ENCODE measurements at regions not wholly inside any gene's neighbourhood (a gene's known extent, or its start where the extent isn't known, plus 50 kb on each side); places are given as distances from the start of the nearest gene placed in this dataset.

DNA sequence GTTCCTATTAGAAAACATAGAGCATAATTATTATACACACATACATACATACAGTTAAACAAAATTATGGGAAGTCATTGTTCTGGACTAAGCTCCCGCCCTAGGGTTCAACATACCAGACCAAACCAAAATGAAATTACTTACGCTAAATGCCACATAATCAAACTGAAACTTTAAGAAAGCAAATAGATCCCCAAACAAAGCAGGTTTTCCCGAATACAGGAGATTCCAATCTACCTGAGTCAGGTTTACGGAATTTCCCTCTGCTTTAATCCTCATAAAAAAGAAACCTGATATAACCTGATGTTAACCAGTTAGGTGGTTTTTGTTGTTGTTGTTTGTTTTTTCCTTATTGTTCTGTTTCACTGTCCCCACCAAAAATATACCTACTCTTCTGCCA lies 1886.9 kb downstream of the NCAM2 start:
- Histone ChIP-seq H3K79me2 (ENCODE audit: insufficient read depth, low read length) (no peaks in the 10 kb centered on the region), H3K9me3 (ENCODE audit: insufficient read depth, low read depth, low read length) (no peaks in the 10 kb centered on the region), H2AFZ (ENCODE audit: low read depth, low read length) (no peak overlapping the region), H3K27me3 (ENCODE audit: insufficient read depth, low read length) (no peaks in the 10 kb centered on the region), H3K4me2 (ENCODE audit: low read length) (no peak overlapping the region), H3K27ac (ENCODE audit: low read depth, low read length) (no peak overlapping the region), H3K4me3 (ENCODE audit: insufficient read depth, low read depth, low read length) (no peak overlapping the region), H3K9ac (ENCODE audit: low read length) (no peak overlapping the region), H3K4me1 (ENCODE audit: insufficient read depth, low read length) (no peaks in the 10 kb centered on the region), H4K20me1 (ENCODE audit: insufficient read depth, low read length) (no peaks in the 10 kb centered on the region), H3K36me3 (ENCODE audit: insufficient read depth, low read length) (no peaks in the 10 kb centered on the region)
- no peak for TF ChIP-seq EZH2 (IDR thresholded peaks at IDR 0.05; ENCODE audit: insufficient read depth, low read length)
- TF ChIP-seq, protein P1, sequence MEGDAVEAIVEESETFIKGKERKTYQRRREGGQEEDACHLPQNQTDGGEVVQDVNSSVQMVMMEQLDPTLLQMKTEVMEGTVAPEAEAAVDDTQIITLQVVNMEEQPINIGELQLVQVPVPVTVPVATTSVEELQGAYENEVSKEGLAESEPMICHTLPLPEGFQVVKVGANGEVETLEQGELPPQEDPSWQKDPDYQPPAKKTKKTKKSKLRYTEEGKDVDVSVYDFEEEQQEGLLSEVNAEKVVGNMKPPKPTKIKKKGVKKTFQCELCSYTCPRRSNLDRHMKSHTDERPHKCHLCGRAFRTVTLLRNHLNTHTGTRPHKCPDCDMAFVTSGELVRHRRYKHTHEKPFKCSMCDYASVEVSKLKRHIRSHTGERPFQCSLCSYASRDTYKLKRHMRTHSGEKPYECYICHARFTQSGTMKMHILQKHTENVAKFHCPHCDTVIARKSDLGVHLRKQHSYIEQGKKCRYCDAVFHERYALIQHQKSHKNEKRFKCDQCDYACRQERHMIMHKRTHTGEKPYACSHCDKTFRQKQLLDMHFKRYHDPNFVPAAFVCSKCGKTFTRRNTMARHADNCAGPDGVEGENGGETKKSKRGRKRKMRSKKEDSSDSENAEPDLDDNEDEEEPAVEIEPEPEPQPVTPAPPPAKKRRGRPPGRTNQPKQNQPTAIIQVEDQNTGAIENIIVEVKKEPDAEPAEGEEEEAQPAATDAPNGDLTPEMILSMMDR (IDR thresholded peaks at IDR 0.05; ENCODE audit: insufficient read depth, low read depth, low read length) = no peak
- DNase-seq (ENCODE audit: low read depth) (no peak), FAIRE-seq (no peak)
- no peaks in the 10 kb centered on the region for H3K36me3 Mint-ChIP-seq (ENCODE audit: low read depth, unreplicated experiment)
- H3K4me1 Mint-ChIP-seq (ENCODE audit: low read depth, unreplicated experiment) = peaks cover 8% of the 10 kb centered on the region
- no peak overlapping the region for H3K27ac Mint-ChIP-seq (ENCODE audit: unreplicated experiment)
- H3K27me3 Mint-ChIP-seq (ENCODE audit: low read depth, unreplicated experiment) = peaks cover 5% of the 10 kb centered on the region
- H3K9me3 Mint-ChIP-seq (ENCODE audit: unreplicated experiment) = no peaks in the 10 kb centered on the region
- no peak overlapping the region for H3K4me3 Mint-ChIP-seq (ENCODE audit: unreplicated experiment)

DNA sequence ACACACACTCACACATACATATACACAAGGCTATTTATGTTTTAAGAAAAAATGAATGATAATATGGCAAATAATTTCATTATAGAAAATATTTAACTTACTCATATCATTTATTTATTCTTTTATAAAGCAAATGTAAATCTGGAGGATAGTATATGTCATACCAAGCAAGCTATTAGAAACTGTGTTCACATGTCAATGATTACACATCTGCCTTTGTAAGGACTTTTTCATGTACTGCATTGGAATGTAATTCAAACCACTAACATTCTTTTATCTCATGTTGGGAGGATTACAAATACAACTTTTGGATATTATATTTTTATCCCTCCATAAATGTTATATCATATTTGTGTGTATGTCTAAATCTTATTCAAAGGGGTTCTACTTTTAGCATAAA lies 1887.4 kb downstream of the NCAM2 start:
- H3K27ac Mint-ChIP-seq (ENCODE audit: unreplicated experiment) = no peak overlapping the region
- TF ChIP-seq, protein P1 (IDR thresholded peaks at IDR 0.05; ENCODE audit: insufficient read depth, low read depth, low read length) = no peak
- no peak for TF ChIP-seq EZH2 (IDR thresholded peaks at IDR 0.05; ENCODE audit: insufficient read depth, low read length)
- H3K4me2 ChIP-seq (ENCODE audit: low read length) = no peak overlapping the region
- no peaks in the 10 kb centered on the region for H3K9me3 ChIP-seq (ENCODE audit: insufficient read depth, low read depth, low read length)
- H3K9ac ChIP-seq (ENCODE audit: low read length) = no peak overlapping the region
- H3K9me3 Mint-ChIP-seq (ENCODE audit: unreplicated experiment) = no peaks in the 10 kb centered on the region
- H3K36me3 ChIP-seq (ENCODE audit: insufficient read depth, low read length) = no peaks in the 10 kb centered on the region
- DNase-seq (ENCODE audit: low read depth) (no peak), FAIRE-seq (no peak)
- H3K4me3 ChIP-seq (ENCODE audit: insufficient read depth, low read depth, low read length) = no peak overlapping the region
- H3K27me3 Mint-ChIP-seq (ENCODE audit: low read depth, unreplicated experiment) = peaks cover 5% of the 10 kb centered on the region
- H2AFZ ChIP-seq (ENCODE audit: low read depth, low read length) = no peak overlapping the region
- H3K27ac ChIP-seq (ENCODE audit: low read depth, low read length) = no peak overlapping the region
- H4K20me1 ChIP-seq (ENCODE audit: insufficient read depth, low read length) = no peaks in the 10 kb centered on the region
- H3K79me2 ChIP-seq (ENCODE audit: insufficient read depth, low read length) = no peaks in the 10 kb centered on the region
- no peaks in the 10 kb centered on the region for H3K4me1 ChIP-seq (ENCODE audit: insufficient read depth, low read length)
- H3K4me1 Mint-ChIP-seq (ENCODE audit: low read depth, unreplicated experiment) = peaks cover 8% of the 10 kb centered on the region
- no peak overlapping the region for H3K4me3 Mint-ChIP-seq (ENCODE audit: unreplicated experiment)
- H3K36me3 Mint-ChIP-seq (ENCODE audit: low read depth, unreplicated experiment) = no peaks in the 10 kb centered on the region
- H3K27me3 ChIP-seq (ENCODE audit: insufficient read depth, low read length) = no peaks in the 10 kb centered on the region

DNA sequence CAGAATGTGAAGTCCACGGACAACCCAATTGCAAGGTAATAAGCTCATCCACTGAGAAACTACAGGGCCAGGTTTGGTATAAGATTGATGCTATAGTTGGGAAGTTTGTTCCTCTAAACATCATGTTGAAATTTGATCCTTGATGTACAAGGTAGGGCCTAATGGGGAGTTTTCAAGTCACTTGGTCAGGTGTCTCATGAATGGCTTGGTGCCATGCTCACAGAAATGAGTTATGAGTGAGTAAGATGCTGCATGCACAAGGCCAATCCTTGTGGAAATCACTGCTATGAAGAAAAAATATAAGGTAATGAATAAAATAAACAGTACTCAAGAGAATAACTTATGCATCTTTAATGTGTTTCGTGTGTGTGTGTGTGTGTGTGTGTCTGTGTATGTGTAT lies 1891.2 kb downstream of the NCAM2 start:
- no peak for TF ChIP-seq EZH2 (IDR thresholded peaks at IDR 0.05; ENCODE audit: insufficient read depth, low read length)
- TF ChIP-seq, protein P1 (IDR thresholded peaks at IDR 0.05; ENCODE audit: insufficient read depth, low read depth, low read length) = no peak
- no peaks in the 10 kb centered on the region for H3K4me1 ChIP-seq (ENCODE audit: insufficient read depth, low read length)

More for the DNA sequence above, 1891.2 kb downstream of the NCAM2 start:
- H3K27me3 Mint-ChIP-seq (ENCODE audit: low read depth, unreplicated experiment) = peaks cover 5% of the 10 kb centered on the region
- Histone ChIP-seq H3K4me2 (ENCODE audit: low read length) (no peak overlapping the region), H3K36me3 (ENCODE audit: insufficient read depth, low read length) (no peaks in the 10 kb centered on the region), H3K79me2 (ENCODE audit: insufficient read depth, low read length) (no peaks in the 10 kb centered on the region), H3K27ac (ENCODE audit: low read depth, low read length) (no peak overlapping the region), H3K9ac (ENCODE audit: low read length) (no peak overlapping the region), H3K27me3 (ENCODE audit: insufficient read depth, low read length) (no peaks in the 10 kb centered on the region), H3K9me3 (ENCODE audit: insufficient read depth, low read depth, low read length) (no peaks in the 10 kb centered on the region), H2AFZ (ENCODE audit: low read depth, low read length) (no peak overlapping the region), H4K20me1 (ENCODE audit: insufficient read depth, low read length) (no peaks in the 10 kb centered on the region), H3K4me3 (ENCODE audit: insufficient read depth, low read depth, low read length) (no peak overlapping the region)
- H3K9me3 Mint-ChIP-seq (ENCODE audit: unreplicated experiment) = no peaks in the 10 kb centered on the region
- no peaks in the 10 kb centered on the region for H3K36me3 Mint-ChIP-seq (ENCODE audit: low read depth, unreplicated experiment)
- H3K27ac Mint-ChIP-seq (ENCODE audit: unreplicated experiment) = no peak overlapping the region
- DNase-seq (ENCODE audit: low read depth) = no peak
- peaks cover 1% of the 10 kb centered on the region for H3K4me1 Mint-ChIP-seq (ENCODE audit: low read depth, unreplicated experiment)
- no peak for FAIRE-seq
- H3K4me3 Mint-ChIP-seq (ENCODE audit: unreplicated experiment) = no peak overlapping the region

Measured in astrocyte (in vitro differentiated cells and primary cell).